CD4-positive, alpha-beta T cell treated with Interleukin-10 for 1 hour (primary cell): ENCODE measurements at regions not wholly inside any gene's neighbourhood (a gene's known extent, or its start where the extent isn't known, plus 50 kb on each side); places are given as distances from the start of the nearest gene placed in this dataset.

Source experiments
- DNase-seq: peaks from one replicate; pipeline ENCODE4 v3.0.0-alpha.2; 2020

GRCh38 chr11:116233561-116233960 is 539.2 kb downstream of the BUD13 start:
- DNase-seq: no peak

GRCh38 chr11:116232364-116232828 is 540.4 kb downstream of the BUD13 start:
- no peak for DNase-seq

GRCh38 chr11:116231543-116231942 is 541.2 kb downstream of the BUD13 start:
- DNase-seq: no peak

GRCh38 chr11:116230438-116230837 is 542.3 kb downstream of the BUD13 start:
- no peak for DNase-seq

GRCh38 chr11:116229236-116229970 is 543.4 kb downstream of the BUD13 start:
- DNase-seq: no peak

- no peak for DNase-seq
Measured at GRCh38 chr11:116226731-116227130, 546.1 kb downstream of the BUD13 start.

GRCh38 chr11:116225784-116226585 is 546.8 kb downstream of the BUD13 start:
- DNase-seq: no peak

- DNase-seq: no peak
Measured at GRCh38 chr11:116225236-116225635, 547.6 kb downstream of the BUD13 start.

- DNase-seq: no peak
Measured at GRCh38 chr11:116224889-116225200, 547.9 kb downstream of the BUD13 start.

GRCh38 chr11:116224154-116224888 is 548.5 kb downstream of the BUD13 start:
- peak; percentile 31 for DNase-seq

GRCh38 chr11:116221351-116221750 is 551.4 kb downstream of the BUD13 start:
- DNase-seq: no peak

GRCh38 chr11:116219171-116219635 is 553.6 kb downstream of the BUD13 start:
- DNase-seq: no peak

GRCh38 chr11:116217441-116217840 is 555.3 kb downstream of the BUD13 start:
- DNase-seq: no peak

- no peak for DNase-seq
Measured at GRCh38 chr11:116217006-116217405, 555.8 kb downstream of the BUD13 start.

GRCh38 chr11:116215471-116216113 is 557.2 kb downstream of the BUD13 start:
- DNase-seq: no peak

- no peak for DNase-seq
Measured at GRCh38 chr11:116211147-116211546, 561.6 kb downstream of the BUD13 start.

GRCh38 chr11:116210663-116211062 is 562.1 kb downstream of the BUD13 start:
- DNase-seq: no peak

- no peak for DNase-seq
Measured at GRCh38 chr11:116209255-116209654, 563.5 kb downstream of the BUD13 start.

GRCh38 chr11:116207421-116208141 is 565.2 kb downstream of the BUD13 start:
- no peak for DNase-seq

GRCh38 chr11:116207019-116207418 is 565.8 kb downstream of the BUD13 start:
- no peak for DNase-seq

GRCh38 chr11:116202922-116203321 is 569.9 kb downstream of the BUD13 start:
- no peak for DNase-seq

GRCh38 chr11:116200564-116200963 is 572.2 kb downstream of the BUD13 start:
- DNase-seq: no peak
